ENCODE measurements at regions not wholly inside any gene's neighbourhood (a gene's known extent, or its start where the extent isn't known, plus 50 kb on each side); places are given as distances from the start of the nearest gene placed in this dataset.

GRCh38 chr11:105466582-105467228, 143.2 kb upstream of the GRIA4 start:
- TF ChIP-seq, protein P1, sequence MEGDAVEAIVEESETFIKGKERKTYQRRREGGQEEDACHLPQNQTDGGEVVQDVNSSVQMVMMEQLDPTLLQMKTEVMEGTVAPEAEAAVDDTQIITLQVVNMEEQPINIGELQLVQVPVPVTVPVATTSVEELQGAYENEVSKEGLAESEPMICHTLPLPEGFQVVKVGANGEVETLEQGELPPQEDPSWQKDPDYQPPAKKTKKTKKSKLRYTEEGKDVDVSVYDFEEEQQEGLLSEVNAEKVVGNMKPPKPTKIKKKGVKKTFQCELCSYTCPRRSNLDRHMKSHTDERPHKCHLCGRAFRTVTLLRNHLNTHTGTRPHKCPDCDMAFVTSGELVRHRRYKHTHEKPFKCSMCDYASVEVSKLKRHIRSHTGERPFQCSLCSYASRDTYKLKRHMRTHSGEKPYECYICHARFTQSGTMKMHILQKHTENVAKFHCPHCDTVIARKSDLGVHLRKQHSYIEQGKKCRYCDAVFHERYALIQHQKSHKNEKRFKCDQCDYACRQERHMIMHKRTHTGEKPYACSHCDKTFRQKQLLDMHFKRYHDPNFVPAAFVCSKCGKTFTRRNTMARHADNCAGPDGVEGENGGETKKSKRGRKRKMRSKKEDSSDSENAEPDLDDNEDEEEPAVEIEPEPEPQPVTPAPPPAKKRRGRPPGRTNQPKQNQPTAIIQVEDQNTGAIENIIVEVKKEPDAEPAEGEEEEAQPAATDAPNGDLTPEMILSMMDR (IDR thresholded peaks at IDR 0.05) = no peak
- TF ChIP-seq POLR2AphosphoS5 (IDR thresholded peaks at IDR 0.05) = no peak
- no peak for TF ChIP-seq POLR2A (IDR thresholded peaks at IDR 0.05)
